ENCODE measurements at regions not wholly inside any gene's neighbourhood (a gene's known extent, or its start where the extent isn't known, plus 50 kb on each side); places are given as distances from the start of the nearest gene placed in this dataset.

GRCh38 chr3:148229107-148229506 lies 468.6 kb upstream of the AGTR1 start:
- Mint-ChIP-seq H3K4me1 (ENCODE audit: low read depth) (no peaks in the 10 kb centered on the region), H3K9me3 (peaks cover 4% of the 10 kb centered on the region), H3K36me3 (ENCODE audit: insufficient read depth) (no peaks in the 10 kb centered on the region), H3K27me3 (ENCODE audit: low read depth) (no peaks in the 10 kb centered on the region), H3K4me3 (no peak overlapping the region)
- ATAC-seq (no peak), DNase-seq (no peak)

- ATAC-seq (no peak), DNase-seq (no peak)
- H3K4me3 Mint-ChIP-seq = no peak overlapping the region
- peaks cover 4% of the 10 kb centered on the region for H3K9me3 Mint-ChIP-seq
- no peaks in the 10 kb centered on the region for H3K36me3 Mint-ChIP-seq (ENCODE audit: insufficient read depth)
- no peaks in the 10 kb centered on the region for H3K4me1 Mint-ChIP-seq (ENCODE audit: low read depth)
- no peaks in the 10 kb centered on the region for H3K27me3 Mint-ChIP-seq (ENCODE audit: low read depth)
Observed at GRCh38 chr3:148230473-148230872, 467.2 kb upstream of the AGTR1 start.

GRCh38 chr3:148232389-148232788 lies 465.3 kb upstream of the AGTR1 start:
- H3K36me3 Mint-ChIP-seq (ENCODE audit: insufficient read depth) = no peaks in the 10 kb centered on the region
- H3K9me3 Mint-ChIP-seq = peaks cover 4% of the 10 kb centered on the region
- H3K27me3 Mint-ChIP-seq (ENCODE audit: low read depth) = no peaks in the 10 kb centered on the region
- H3K4me1 Mint-ChIP-seq (ENCODE audit: low read depth) = no peaks in the 10 kb centered on the region
- no peak overlapping the region for H3K4me3 Mint-ChIP-seq
- DNase-seq (no peak), ATAC-seq (no peak)

- no peak overlapping the region for H3K4me3 Mint-ChIP-seq
- H3K9me3 Mint-ChIP-seq = peaks cover 4% of the 10 kb centered on the region
- H3K27me3 Mint-ChIP-seq (ENCODE audit: low read depth) = no peaks in the 10 kb centered on the region
- no peaks in the 10 kb centered on the region for H3K4me1 Mint-ChIP-seq (ENCODE audit: low read depth)
- DNase-seq (no peak), ATAC-seq (no peak)
- no peaks in the 10 kb centered on the region for H3K36me3 Mint-ChIP-seq (ENCODE audit: insufficient read depth)
Observed at GRCh38 chr3:148233403-148233802, 464.3 kb upstream of the AGTR1 start.

GRCh38 chr3:148234536-148234935 lies 463.2 kb upstream of the AGTR1 start:
- peaks cover 4% of the 10 kb centered on the region for H3K9me3 Mint-ChIP-seq
- ATAC-seq = no peak
- H3K27me3 Mint-ChIP-seq (ENCODE audit: low read depth) = no peaks in the 10 kb centered on the region
- DNase-seq = no peak
- no peaks in the 10 kb centered on the region for H3K4me1 Mint-ChIP-seq (ENCODE audit: low read depth)
- no peaks in the 10 kb centered on the region for H3K36me3 Mint-ChIP-seq (ENCODE audit: insufficient read depth)
- no peak overlapping the region for H3K4me3 Mint-ChIP-seq

GRCh38 chr3:148235566-148235965 lies 462.1 kb upstream of the AGTR1 start:
- no peaks in the 10 kb centered on the region for H3K36me3 Mint-ChIP-seq (ENCODE audit: insufficient read depth)
- ATAC-seq (no peak), DNase-seq (no peak)
- H3K4me1 Mint-ChIP-seq (ENCODE audit: low read depth) = no peaks in the 10 kb centered on the region
- H3K9me3 Mint-ChIP-seq = peaks cover 4% of the 10 kb centered on the region
- H3K4me3 Mint-ChIP-seq = no peak overlapping the region
- H3K27me3 Mint-ChIP-seq (ENCODE audit: low read depth) = no peaks in the 10 kb centered on the region

- Mint-ChIP-seq H3K4me1 (ENCODE audit: low read depth) (no peaks in the 10 kb centered on the region), H3K27me3 (ENCODE audit: low read depth) (no peaks in the 10 kb centered on the region), H3K36me3 (ENCODE audit: insufficient read depth) (no peaks in the 10 kb centered on the region), H3K4me3 (no peak overlapping the region), H3K9me3 (no peaks in the 10 kb centered on the region)
- ATAC-seq = no peak
- no peak for DNase-seq
Observed at GRCh38 chr3:148238421-148238821, 459.3 kb upstream of the AGTR1 start.

GRCh38 chr3:148240351-148240750 lies 457.4 kb upstream of the AGTR1 start:
- no peaks in the 10 kb centered on the region for H3K4me1 Mint-ChIP-seq (ENCODE audit: low read depth)
- H3K4me3 Mint-ChIP-seq = no peak overlapping the region
- no peaks in the 10 kb centered on the region for H3K9me3 Mint-ChIP-seq
- no peaks in the 10 kb centered on the region for H3K27me3 Mint-ChIP-seq (ENCODE audit: low read depth)
- no peaks in the 10 kb centered on the region for H3K36me3 Mint-ChIP-seq (ENCODE audit: insufficient read depth)
- ATAC-seq = no peak
- no peak for DNase-seq

- no peaks in the 10 kb centered on the region for H3K27me3 Mint-ChIP-seq (ENCODE audit: low read depth)
- H3K4me3 Mint-ChIP-seq = no peak overlapping the region
- no peaks in the 10 kb centered on the region for H3K36me3 Mint-ChIP-seq (ENCODE audit: insufficient read depth)
- no peaks in the 10 kb centered on the region for H3K9me3 Mint-ChIP-seq
- DNase-seq = no peak
- ATAC-seq = no peak
- H3K4me1 Mint-ChIP-seq (ENCODE audit: low read depth) = no peaks in the 10 kb centered on the region
Observed at GRCh38 chr3:148243609-148244008, 454.1 kb upstream of the AGTR1 start.

- no peaks in the 10 kb centered on the region for H3K9me3 Mint-ChIP-seq
Observed at GRCh38 chr3:148246291-148246923, 451.3 kb upstream of the AGTR1 start.

GRCh38 chr3:148253713-148254112 lies 444.0 kb upstream of the AGTR1 start:
- Mint-ChIP-seq H3K36me3 (ENCODE audit: insufficient read depth) (no peaks in the 10 kb centered on the region), H3K4me1 (ENCODE audit: low read depth) (no peaks in the 10 kb centered on the region), H3K4me3 (no peak overlapping the region), H3K27me3 (ENCODE audit: low read depth) (no peaks in the 10 kb centered on the region), H3K9me3 (peaks cover 2% of the 10 kb centered on the region)
- no peak for ATAC-seq
- no peak for DNase-seq

More at GRCh38 chr3:148246291-148246923, 451.3 kb upstream of the AGTR1 start:
- H3K27me3 Mint-ChIP-seq (ENCODE audit: low read depth) = no peaks in the 10 kb centered on the region
- H3K4me1 Mint-ChIP-seq (ENCODE audit: low read depth) = no peaks in the 10 kb centered on the region
- DNase-seq (no peak), ATAC-seq (no peak)
- no peak overlapping the region for H3K4me3 Mint-ChIP-seq
- H3K36me3 Mint-ChIP-seq (ENCODE audit: insufficient read depth) = no peaks in the 10 kb centered on the region

GRCh38 chr3:148254402-148254801 lies 443.3 kb upstream of the AGTR1 start:
- Mint-ChIP-seq H3K4me3 (no peak overlapping the region), H3K27me3 (ENCODE audit: low read depth) (no peaks in the 10 kb centered on the region), H3K4me1 (ENCODE audit: low read depth) (no peaks in the 10 kb centered on the region), H3K9me3 (peaks cover 2% of the 10 kb centered on the region), H3K36me3 (ENCODE audit: insufficient read depth) (no peaks in the 10 kb centered on the region)
- ATAC-seq (no peak), DNase-seq (no peak)

GRCh38 chr3:148255981-148256969 lies 441.4 kb upstream of the AGTR1 start:
- no peaks in the 10 kb centered on the region for H3K27me3 Mint-ChIP-seq (ENCODE audit: low read depth)
- no peaks in the 10 kb centered on the region for H3K4me1 Mint-ChIP-seq (ENCODE audit: low read depth)
- ATAC-seq (no peak), DNase-seq (no peak)
- no peak overlapping the region for H3K4me3 Mint-ChIP-seq
- H3K36me3 Mint-ChIP-seq (ENCODE audit: insufficient read depth) = no peaks in the 10 kb centered on the region
- peaks cover 2% of the 10 kb centered on the region for H3K9me3 Mint-ChIP-seq

- H3K27me3 Mint-ChIP-seq (ENCODE audit: low read depth) = no peaks in the 10 kb centered on the region
- no peaks in the 10 kb centered on the region for H3K4me1 Mint-ChIP-seq (ENCODE audit: low read depth)
- DNase-seq (no peak), ATAC-seq (no peak)
- H3K4me3 Mint-ChIP-seq = no peak overlapping the region
- H3K36me3 Mint-ChIP-seq (ENCODE audit: insufficient read depth) = no peaks in the 10 kb centered on the region
- H3K9me3 Mint-ChIP-seq = no peaks in the 10 kb centered on the region
Observed at GRCh38 chr3:148262980-148263379, 434.7 kb upstream of the AGTR1 start.

- H3K4me1 Mint-ChIP-seq (ENCODE audit: low read depth) = no peaks in the 10 kb centered on the region
- H3K4me3 Mint-ChIP-seq = no peak overlapping the region
- no peak for DNase-seq
- no peak for ATAC-seq
- H3K36me3 Mint-ChIP-seq (ENCODE audit: insufficient read depth) = no peaks in the 10 kb centered on the region
- no peaks in the 10 kb centered on the region for H3K9me3 Mint-ChIP-seq
- H3K27me3 Mint-ChIP-seq (ENCODE audit: low read depth) = no peaks in the 10 kb centered on the region
Observed at GRCh38 chr3:148265841-148266240, 431.9 kb upstream of the AGTR1 start.

Data from activated T-cell treated with anti-CD3 and anti-CD28 coated beads, Interleukin-2, amount 50 U/mL, for 4 hours (primary cell).